ENCODE measurements at regions not wholly inside any gene's neighbourhood (a gene's known extent, or its start where the extent isn't known, plus 50 kb on each side); places are given as distances from the start of the nearest gene placed in this dataset.

DNA sequence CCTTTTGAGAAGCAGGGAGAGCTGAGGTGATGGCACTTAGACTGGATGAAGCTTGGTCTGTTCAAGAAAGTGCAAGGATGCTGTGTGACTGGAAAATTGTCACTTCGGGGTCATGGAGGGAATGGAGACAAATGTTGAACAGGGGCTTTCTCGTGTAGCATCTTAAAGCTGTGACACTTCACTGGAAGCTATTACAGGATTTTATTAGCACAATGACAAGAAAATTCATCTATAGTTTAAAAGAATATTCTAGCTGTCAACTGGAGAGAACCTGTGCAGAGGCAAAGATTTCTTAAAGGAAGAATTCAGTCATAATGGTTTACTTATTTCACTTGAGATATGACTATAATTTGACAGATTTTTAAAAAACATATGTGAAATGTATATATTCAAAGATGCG, 963.9 kb upstream of the ZEB2 start:
- H3K4me3 ChIP-seq (ENCODE audit: low read depth, low read length), result no peak overlapping the region
- no peak for DNase-seq (ENCODE audit: low read depth)
- no peak for TF ChIP-seq CTCF (IDR thresholded peaks at IDR 0.05; ENCODE audit: insufficient read depth, low read depth, low read length)

GRCh38 chr2:145481334-145481922, 961.5 kb upstream of the ZEB2 start:
- no peak overlapping the region for H3K4me3 ChIP-seq (ENCODE audit: low read depth, low read length)
- TF ChIP-seq CTCF (IDR thresholded peaks at IDR 0.05; ENCODE audit: insufficient read depth, low read depth, low read length), result no peak
- no peak for DNase-seq (ENCODE audit: low read depth)

DNA sequence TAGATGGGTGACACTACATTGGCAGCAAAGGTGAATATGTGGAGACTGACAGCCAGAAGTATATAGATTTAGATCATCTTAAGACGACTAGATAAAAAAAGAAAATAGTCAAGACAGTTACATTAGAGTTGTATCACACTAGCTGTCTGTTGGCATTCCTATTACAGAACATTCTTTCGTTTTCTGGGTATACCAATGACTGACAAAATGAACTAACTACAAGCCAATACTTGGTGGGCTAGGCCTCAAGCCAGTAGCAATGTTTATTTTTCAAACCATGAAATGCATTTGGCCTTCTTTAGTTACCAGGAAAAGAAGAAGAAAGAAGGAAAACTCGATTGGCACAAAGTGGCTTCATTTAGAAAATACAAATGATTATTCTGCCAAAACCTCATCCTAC, 944.9 kb upstream of the ZEB2 start:
- TF ChIP-seq CTCF (IDR thresholded peaks at IDR 0.05; ENCODE audit: insufficient read depth, low read depth, low read length), result no peak
- no peak for DNase-seq (ENCODE audit: low read depth)
- no peak overlapping the region for H3K4me3 ChIP-seq (ENCODE audit: low read depth, low read length)

GRCh38 chr2:145460112-145460511, 940.2 kb upstream of the ZEB2 start:
- no peak overlapping the region for H3K4me3 ChIP-seq (ENCODE audit: low read depth, low read length)
- TF ChIP-seq CTCF (IDR thresholded peaks at IDR 0.05; ENCODE audit: insufficient read depth, low read depth, low read length), result no peak
- peak; percentile 15 for DNase-seq (ENCODE audit: low read depth)

- no peak for TF ChIP-seq CTCF (IDR thresholded peaks at IDR 0.05; ENCODE audit: insufficient read depth, low read depth, low read length)
- no peak overlapping the region for H3K4me3 ChIP-seq (ENCODE audit: low read depth, low read length)
- DNase-seq (ENCODE audit: low read depth), result no peak
These were observed 911.4 kb upstream of the ZEB2 start for GRCh38 chr2:145431181-145431951.

DNA sequence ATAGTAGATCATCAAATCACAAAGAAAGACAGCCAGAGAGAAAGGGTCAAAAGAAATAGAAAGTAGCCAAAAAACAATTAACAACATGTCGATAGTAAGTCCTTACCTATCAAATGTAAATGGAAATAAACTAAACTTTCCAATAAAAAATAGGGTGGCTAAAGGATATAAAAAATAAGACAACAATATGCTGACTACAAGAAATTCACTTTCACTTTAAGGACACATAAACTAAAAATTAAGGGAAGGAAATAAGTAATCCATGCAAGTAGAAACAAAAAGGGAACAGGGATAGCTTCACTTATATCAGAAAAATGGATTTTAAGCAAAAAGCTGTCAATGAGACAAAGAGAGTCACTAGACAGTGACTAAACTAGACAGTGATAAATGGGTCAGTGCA, 903.9 kb upstream of the ZEB2 start:
- no peak overlapping the region for H3K4me3 ChIP-seq (ENCODE audit: low read depth, low read length)
- no peak for DNase-seq (ENCODE audit: low read depth)
- TF ChIP-seq CTCF (IDR thresholded peaks at IDR 0.05; ENCODE audit: insufficient read depth, low read depth, low read length), result no peak
